ENCODE measurements at regions not wholly inside any gene's neighbourhood (a gene's known extent, or its start where the extent isn't known, plus 50 kb on each side); places are given as distances from the start of the nearest gene placed in this dataset.

GRCh38 chr5:68618501-68618900, 402.9 kb downstream of the PIK3R1 start:
- H3K4me3 ChIP-seq (ENCODE audit: low read depth, low read length), result no peak overlapping the region
- no peaks in the 10 kb centered on the region for H3K9me3 ChIP-seq (ENCODE audit: control insufficient read depth, insufficient read depth, low read depth, low read length)
- no peaks in the 10 kb centered on the region for H3K4me1 ChIP-seq (ENCODE audit: control insufficient read depth, insufficient read depth, low read length)
- H3K27ac ChIP-seq (ENCODE audit: low read depth, low read length), result no peak overlapping the region
- H3K9ac ChIP-seq (ENCODE audit: low read length), result no peak overlapping the region
- no peaks in the 10 kb centered on the region for H3K27me3 ChIP-seq (ENCODE audit: control insufficient read depth, insufficient read depth, low read length)
- H3K36me3 ChIP-seq (ENCODE audit: control insufficient read depth, insufficient read depth, low read length), result no peaks in the 10 kb centered on the region

GRCh38 chr5:68627001-68627400, 411.4 kb downstream of the PIK3R1 start:
- no peaks in the 10 kb centered on the region for H3K9me3 ChIP-seq (ENCODE audit: control insufficient read depth, insufficient read depth, low read depth, low read length)
- no peak overlapping the region for H3K9ac ChIP-seq (ENCODE audit: low read length)

GRCh38 chr5:68628082-68628814, 412.7 kb downstream of the PIK3R1 start:
- Histone ChIP-seq H3K9me3 (ENCODE audit: control insufficient read depth, insufficient read depth, low read depth, low read length) (no peaks in the 10 kb centered on the region), H3K27me3 (ENCODE audit: control insufficient read depth, insufficient read depth, low read length) (no peaks in the 10 kb centered on the region), H3K36me3 (ENCODE audit: control insufficient read depth, insufficient read depth, low read length) (no peaks in the 10 kb centered on the region), H3K4me1 (ENCODE audit: control insufficient read depth, insufficient read depth, low read length) (no peaks in the 10 kb centered on the region), H3K27ac (ENCODE audit: low read depth, low read length) (no peak overlapping the region), H3K4me3 (ENCODE audit: low read depth, low read length) (no peak overlapping the region), H3K9ac (ENCODE audit: low read length) (no peak overlapping the region)

More at GRCh38 chr5:68627001-68627400, 411.4 kb downstream of the PIK3R1 start:
- Histone ChIP-seq H3K27me3 (ENCODE audit: control insufficient read depth, insufficient read depth, low read length) (no peaks in the 10 kb centered on the region), H3K36me3 (ENCODE audit: control insufficient read depth, insufficient read depth, low read length) (no peaks in the 10 kb centered on the region), H3K4me3 (ENCODE audit: low read depth, low read length) (no peak overlapping the region), H3K27ac (ENCODE audit: low read depth, low read length) (no peak overlapping the region), H3K4me1 (ENCODE audit: control insufficient read depth, insufficient read depth, low read length) (no peaks in the 10 kb centered on the region)

GRCh38 chr5:68630354-68630753, 414.8 kb downstream of the PIK3R1 start:
- Histone ChIP-seq H3K4me1 (ENCODE audit: control insufficient read depth, insufficient read depth, low read length) (no peaks in the 10 kb centered on the region), H3K36me3 (ENCODE audit: control insufficient read depth, insufficient read depth, low read length) (no peaks in the 10 kb centered on the region), H3K9me3 (ENCODE audit: control insufficient read depth, insufficient read depth, low read depth, low read length) (no peaks in the 10 kb centered on the region), H3K27me3 (ENCODE audit: control insufficient read depth, insufficient read depth, low read length) (no peaks in the 10 kb centered on the region), H3K9ac (ENCODE audit: low read length) (no peak overlapping the region), H3K4me3 (ENCODE audit: low read depth, low read length) (no peak overlapping the region), H3K27ac (ENCODE audit: low read depth, low read length) (no peak overlapping the region)

- no peaks in the 10 kb centered on the region for H3K4me1 ChIP-seq (ENCODE audit: control insufficient read depth, insufficient read depth, low read length)
- H3K27me3 ChIP-seq (ENCODE audit: control insufficient read depth, insufficient read depth, low read length), result no peaks in the 10 kb centered on the region
- no peaks in the 10 kb centered on the region for H3K9me3 ChIP-seq (ENCODE audit: control insufficient read depth, insufficient read depth, low read depth, low read length)
- H3K9ac ChIP-seq (ENCODE audit: low read length), result no peak overlapping the region
- H3K36me3 ChIP-seq (ENCODE audit: control insufficient read depth, insufficient read depth, low read length), result no peaks in the 10 kb centered on the region
- H3K27ac ChIP-seq (ENCODE audit: low read depth, low read length), result no peak overlapping the region
- no peak overlapping the region for H3K4me3 ChIP-seq (ENCODE audit: low read depth, low read length)
Measured at GRCh38 chr5:68631884-68632283, 416.3 kb downstream of the PIK3R1 start.

GRCh38 chr5:68641211-68641610, 425.7 kb downstream of the PIK3R1 start:
- Histone ChIP-seq H3K9ac (ENCODE audit: low read length) (no peak overlapping the region), H3K36me3 (ENCODE audit: control insufficient read depth, insufficient read depth, low read length) (no peaks in the 10 kb centered on the region), H3K9me3 (ENCODE audit: control insufficient read depth, insufficient read depth, low read depth, low read length) (no peaks in the 10 kb centered on the region), H3K27me3 (ENCODE audit: control insufficient read depth, insufficient read depth, low read length) (no peaks in the 10 kb centered on the region), H3K4me3 (ENCODE audit: low read depth, low read length) (no peak overlapping the region), H3K27ac (ENCODE audit: low read depth, low read length) (no peak overlapping the region), H3K4me1 (ENCODE audit: control insufficient read depth, insufficient read depth, low read length) (no peaks in the 10 kb centered on the region)

GRCh38 chr5:68643064-68643463, 427.5 kb downstream of the PIK3R1 start:
- Histone ChIP-seq H3K9me3 (ENCODE audit: control insufficient read depth, insufficient read depth, low read depth, low read length) (no peaks in the 10 kb centered on the region), H3K4me1 (ENCODE audit: control insufficient read depth, insufficient read depth, low read length) (no peaks in the 10 kb centered on the region), H3K27me3 (ENCODE audit: control insufficient read depth, insufficient read depth, low read length) (no peaks in the 10 kb centered on the region), H3K4me3 (ENCODE audit: low read depth, low read length) (no peak overlapping the region), H3K9ac (ENCODE audit: low read length) (no peak overlapping the region), H3K27ac (ENCODE audit: low read depth, low read length) (no peak overlapping the region), H3K36me3 (ENCODE audit: control insufficient read depth, insufficient read depth, low read length) (no peaks in the 10 kb centered on the region)

- Histone ChIP-seq H3K9me3 (ENCODE audit: control insufficient read depth, insufficient read depth, low read depth, low read length) (no peaks in the 10 kb centered on the region), H3K36me3 (ENCODE audit: control insufficient read depth, insufficient read depth, low read length) (no peaks in the 10 kb centered on the region), H3K4me3 (ENCODE audit: low read depth, low read length) (no peak overlapping the region), H3K4me1 (ENCODE audit: control insufficient read depth, insufficient read depth, low read length) (no peaks in the 10 kb centered on the region), H3K9ac (ENCODE audit: low read length) (no peak overlapping the region), H3K27ac (ENCODE audit: low read depth, low read length) (no peak overlapping the region), H3K27me3 (ENCODE audit: control insufficient read depth, insufficient read depth, low read length) (no peaks in the 10 kb centered on the region)
Measured at GRCh38 chr5:68644971-68645370, 429.4 kb downstream of the PIK3R1 start.

- Histone ChIP-seq H3K4me3 (ENCODE audit: low read depth, low read length) (no peak overlapping the region), H3K27me3 (ENCODE audit: control insufficient read depth, insufficient read depth, low read length) (no peaks in the 10 kb centered on the region), H3K4me1 (ENCODE audit: control insufficient read depth, insufficient read depth, low read length) (no peaks in the 10 kb centered on the region), H3K9ac (ENCODE audit: low read length) (no peak overlapping the region), H3K9me3 (ENCODE audit: control insufficient read depth, insufficient read depth, low read depth, low read length) (no peaks in the 10 kb centered on the region), H3K27ac (ENCODE audit: low read depth, low read length) (no peak overlapping the region), H3K36me3 (ENCODE audit: control insufficient read depth, insufficient read depth, low read length) (no peaks in the 10 kb centered on the region)
Measured at GRCh38 chr5:68646144-68646543, 430.6 kb downstream of the PIK3R1 start.

- Histone ChIP-seq H3K36me3 (ENCODE audit: control insufficient read depth, insufficient read depth, low read length) (no peaks in the 10 kb centered on the region), H3K27ac (ENCODE audit: low read depth, low read length) (no peak overlapping the region), H3K27me3 (ENCODE audit: control insufficient read depth, insufficient read depth, low read length) (no peaks in the 10 kb centered on the region), H3K9me3 (ENCODE audit: control insufficient read depth, insufficient read depth, low read depth, low read length) (no peaks in the 10 kb centered on the region), H3K4me1 (ENCODE audit: control insufficient read depth, insufficient read depth, low read length) (no peaks in the 10 kb centered on the region), H3K4me3 (ENCODE audit: low read depth, low read length) (no peak overlapping the region), H3K9ac (ENCODE audit: low read length) (no peak overlapping the region)
Measured at GRCh38 chr5:68647743-68648142, 432.2 kb downstream of the PIK3R1 start.

- H3K9me3 ChIP-seq (ENCODE audit: control insufficient read depth, insufficient read depth, low read depth, low read length), result no peaks in the 10 kb centered on the region
- no peaks in the 10 kb centered on the region for H3K4me1 ChIP-seq (ENCODE audit: control insufficient read depth, insufficient read depth, low read length)
- H3K4me3 ChIP-seq (ENCODE audit: low read depth, low read length), result no peak overlapping the region
- H3K9ac ChIP-seq (ENCODE audit: low read length), result no peak overlapping the region
- H3K27ac ChIP-seq (ENCODE audit: low read depth, low read length), result no peak overlapping the region
- H3K27me3 ChIP-seq (ENCODE audit: control insufficient read depth, insufficient read depth, low read length), result no peaks in the 10 kb centered on the region
- no peaks in the 10 kb centered on the region for H3K36me3 ChIP-seq (ENCODE audit: control insufficient read depth, insufficient read depth, low read length)
Measured at GRCh38 chr5:68648944-68649857, 433.6 kb downstream of the PIK3R1 start.
